ENCODE measurements at regions not wholly inside any gene's neighbourhood (a gene's known extent, or its start where the extent isn't known, plus 50 kb on each side); places are given as distances from the start of the nearest gene placed in this dataset.

- Mint-ChIP-seq H3K27ac (no peak overlapping the region), H3K9me3 (no peaks in the 10 kb centered on the region), H3K4me3 (no peak overlapping the region), H3K27me3 (ENCODE audit: insufficient read depth) (no peaks in the 10 kb centered on the region), H3K36me3 (ENCODE audit: low read depth) (no peaks in the 10 kb centered on the region), H3K4me1 (peaks cover 3% of the 10 kb centered on the region)
- DNase-seq: no peak
- Histone ChIP-seq H3K36me3 (ENCODE audit: control insufficient read depth, insufficient read depth, low read length) (no peaks in the 10 kb centered on the region), H3K4me3 (ENCODE audit: low read length) (no peak overlapping the region), H3K4me1 (ENCODE audit: control insufficient read depth, insufficient read depth, low read length) (no peaks in the 10 kb centered on the region), H3K9me3 (ENCODE audit: control insufficient read depth, low read length) (no peaks in the 10 kb centered on the region), H3K9ac (ENCODE audit: extremely low read depth, low read length, poor library complexity, severe bottlenecking) (no peak overlapping the region), H3K27ac (ENCODE audit: low read depth, low read length) (no peak overlapping the region), H3K27me3 (ENCODE audit: control insufficient read depth, insufficient read depth, low read length, poor library complexity, severe bottlenecking) (no peaks in the 10 kb centered on the region)
- WGBS, 2 experiments (ENCODE audit: insufficient coverage in 1 of 2, insufficient read length in 1 of 2): 88 to 100% methylated on average over 1 of the region's 1 CpG
- TF ChIP-seq CTCF (conservative IDR thresholded peaks at IDR 0.05): no peak
Measured at GRCh38 chr18:2360861-2361260, 210.4 kb downstream of the METTL4 start.

GRCh38 chr18:2368102-2368501 lies 203.2 kb downstream of the METTL4 start:
- no peak for TF ChIP-seq CTCF (conservative IDR thresholded peaks at IDR 0.05)
- Mint-ChIP-seq H3K4me3 (no peak overlapping the region), H3K9me3 (no peaks in the 10 kb centered on the region), H3K27ac (no peak overlapping the region), H3K36me3 (ENCODE audit: low read depth) (no peaks in the 10 kb centered on the region), H3K27me3 (ENCODE audit: insufficient read depth) (no peaks in the 10 kb centered on the region), H3K4me1 (no peaks in the 10 kb centered on the region)
- Histone ChIP-seq H3K4me1 (ENCODE audit: control insufficient read depth, insufficient read depth, low read length) (no peaks in the 10 kb centered on the region), H3K9ac (ENCODE audit: extremely low read depth, low read length, poor library complexity, severe bottlenecking) (no peak overlapping the region), H3K36me3 (ENCODE audit: control insufficient read depth, insufficient read depth, low read length) (no peaks in the 10 kb centered on the region), H3K27me3 (ENCODE audit: control insufficient read depth, insufficient read depth, low read length, poor library complexity, severe bottlenecking) (no peaks in the 10 kb centered on the region), H3K27ac (ENCODE audit: low read depth, low read length) (no peak overlapping the region), H3K4me3 (ENCODE audit: low read length) (no peak overlapping the region), H3K9me3 (ENCODE audit: control insufficient read depth, low read length) (no peaks in the 10 kb centered on the region)
- 86 to 93% methylated on average over 3 of the region's 3 CpGs for WGBS, 2 experiments (ENCODE audit: insufficient coverage in 1 of 2, insufficient read length in 1 of 2)
- no peak for DNase-seq

- H3K27me3 ChIP-seq (ENCODE audit: control insufficient read depth, insufficient read depth, low read length, poor library complexity, severe bottlenecking): no peaks in the 10 kb centered on the region
- no peak for TF ChIP-seq CTCF (conservative IDR thresholded peaks at IDR 0.05)
- H3K36me3 ChIP-seq (ENCODE audit: control insufficient read depth, insufficient read depth, low read length): no peaks in the 10 kb centered on the region
- no peak overlapping the region for H3K4me3 ChIP-seq (ENCODE audit: low read length)
- WGBS, 2 experiments (ENCODE audit: insufficient coverage in 1 of 2, insufficient read length in 1 of 2): 89 to 100% methylated on average over 1 to 2 of the region's 2 CpGs
- no peaks in the 10 kb centered on the region for H3K4me1 Mint-ChIP-seq
- DNase-seq: no peak
- H3K36me3 Mint-ChIP-seq (ENCODE audit: low read depth): no peaks in the 10 kb centered on the region
- H3K27ac Mint-ChIP-seq: no peak overlapping the region
- no peak overlapping the region for H3K9ac ChIP-seq (ENCODE audit: extremely low read depth, low read length, poor library complexity, severe bottlenecking)
- no peaks in the 10 kb centered on the region for H3K27me3 Mint-ChIP-seq (ENCODE audit: insufficient read depth)
- H3K27ac ChIP-seq (ENCODE audit: low read depth, low read length): no peak overlapping the region
- peaks cover 6% of the 10 kb centered on the region for H3K9me3 ChIP-seq (ENCODE audit: control insufficient read depth, low read length)
- no peaks in the 10 kb centered on the region for H3K4me1 ChIP-seq (ENCODE audit: control insufficient read depth, insufficient read depth, low read length)
- no peak overlapping the region for H3K4me3 Mint-ChIP-seq
- no peaks in the 10 kb centered on the region for H3K9me3 Mint-ChIP-seq
Measured at GRCh38 chr18:2376707-2377106, 194.6 kb downstream of the METTL4 start.
